GM12878 (cell line): ENCODE measurements at regions not wholly inside any gene's neighbourhood (a gene's known extent, or its start where the extent isn't known, plus 50 kb on each side); places are given as distances from the start of the nearest gene placed in this dataset.

ENCODE experiments used
- ATAC-seq: fragments of 200-7000 bp; cut with Tn5 transposase; 3 replicates; pipeline ENCODE4 v1.9.1; 2020; ENCODE audit warnings: mild to moderate bottlenecking, moderate library complexity
- BruUV-seq: library from RNA; stranded (reverse); fragments of 400-500 nt; replicated peaks from 2 replicates; lab custom pipeline; 2021; lab: Mats Ljungman, UMichigan
- CTCF ChIA-PET: fragments of 300-600 bp; sonication (Branson Sonifier 250); formaldehyde crosslinking; extraction: SDS; loops from one replicate; lab custom pipeline; 2021; ENCODE audit warnings: inconsistent platforms; lab: Yijun Ruan, JAX
- POLR2A ChIA-PET: fragments of 350-600 bp; formaldehyde crosslinking; extraction: SDS; loops from one replicate; lab custom pipeline; 2021; ENCODE audit warnings: inconsistent platforms; lab: Charles Lee
- RAD21 ChIA-PET: fragments of 300-600 bp; sonication (Branson Sonifier 250); formaldehyde crosslinking; loops from one replicate; lab custom pipeline; 2023; ENCODE audit warnings: antibody characterized with exemption; ENCODE audit not compliant: unreplicated experiment; lab: Charles Lee
- SMC1A ChIA-PET: fragments of 300-600 bp; sonication (Branson Sonifier 250); formaldehyde crosslinking; loops from one replicate; lab custom pipeline; 2023; ENCODE audit not compliant: unreplicated experiment, uncharacterized antibody; lab: Charles Lee
- DNase-seq: peaks from one replicate; pipeline ENCODE4 v3.0.0-alpha.2; 2011; ENCODE audit warnings: low read depth, low spot score
- FAIRE-seq: peaks from 3 replicates; lab custom pipeline; 2011; peaks lifted over from hg19 to GRCh38; lab: Jason Lieb, UNC
- H2AFZ ChIP-seq: 2 replicates; pipeline ENCODE4 v1.6.0; 2011; ENCODE audit warnings: low read depth, low read length, control low read depth; ENCODE audit not compliant: control insufficient read depth
- H3K27ac ChIP-seq: 2 replicates; pipeline ENCODE4 v1.5.1; 2011; ENCODE audit warnings: control low read depth; ENCODE audit not compliant: control insufficient read depth, insufficient read depth
- H3K27me3 ChIP-seq, 2 experiments: replicated peaks in 1 of 2; 2 replicates each; pipeline versions ENCODE4 v1.6.0 to v1.6.1; 2011; ENCODE audit warnings: low read length in 1 of 2; ENCODE audit not compliant: control insufficient read depth in 2 of 2, insufficient read depth in 2 of 2
- H3K36me3 ChIP-seq, 2 experiments: 2 replicates each; pipeline ENCODE4 v1.5.1; 2011; ENCODE audit warnings: low read length in 1 of 2; ENCODE audit not compliant: control insufficient read depth in 2 of 2, insufficient read depth in 2 of 2
- H3K4me1 ChIP-seq: 2 replicates; pipeline ENCODE4 v1.6.1; 2011; ENCODE audit warnings: mild to moderate bottlenecking, low read length, moderate library complexity, mixed read lengths; ENCODE audit not compliant: control insufficient read depth, insufficient read depth
- H3K4me2 ChIP-seq: 2 replicates; pipeline ENCODE4 v1.6.0; 2011; ENCODE audit warnings: control low read depth; ENCODE audit not compliant: control insufficient read depth, insufficient read depth
- H3K4me3 ChIP-seq: fragments of 200-600 bp; sonication (generic); 2 replicates; pipeline ENCODE4 v1.5.1; 2016
- H3K79me2 ChIP-seq: 2 replicates; pipeline ENCODE4 v1.6.0; 2011; ENCODE audit warnings: low read length; ENCODE audit not compliant: control insufficient read depth, insufficient read depth
- H3K9ac ChIP-seq: 2 replicates; pipeline ENCODE4 v1.8.0; 2011; ENCODE audit warnings: low read length, control low read depth, mixed read lengths; ENCODE audit not compliant: control insufficient read depth, insufficient read depth
- H3K9me3 ChIP-seq: replicated peaks from 3 replicates; pipeline ENCODE4 v1.5.1; 2011; ENCODE audit warnings: mild to moderate bottlenecking, low read length; ENCODE audit not compliant: control insufficient read depth, insufficient read depth
- H4K20me1 ChIP-seq: 2 replicates; pipeline ENCODE4 v1.6.0; 2011; ENCODE audit not compliant: control insufficient read depth, insufficient read depth
- ASH2L ChIP-seq: fragments of 300-600, 200-600 bp; sonication (generic); IDR thresholded peaks from 2 replicates; pipeline ENCODE4 v1.6.1; 2017; ENCODE audit warnings: low read depth, mild to moderate bottlenecking, borderline replicate concordance
- ATF3 ChIP-seq: IDR thresholded peaks from 2 replicates; pipeline ENCODE4 v1.6.1; 2011; ENCODE audit warnings: low read depth, mild to moderate bottlenecking, low read length, moderate library complexity, borderline replicate concordance; ENCODE audit errors: extremely low read depth
- CBX5 ChIP-seq: sonication (generic); IDR thresholded peaks from 2 replicates; pipeline ENCODE4 v1.6.1; 2016; ENCODE audit warnings: low read depth, moderate library complexity, mild to moderate bottlenecking, inconsistent platforms
- CREB1 ChIP-seq: IDR thresholded peaks from 2 replicates; pipeline ENCODE4 v1.6.1; 2012; ENCODE audit warnings: low read depth, mild to moderate bottlenecking, inconsistent platforms
- CTCF ChIP-seq, 3 experiments: IDR thresholded peaks in 2 of 3; conservative IDR thresholded peaks in 1 of 3; 2 replicates each; pipeline ENCODE4 v1.5.1; 2011; ENCODE audit warnings: low read depth in 3 of 3, low read length in 3 of 3, mild to moderate bottlenecking in 3 of 3, control low read depth in 2 of 3, moderate library complexity in 2 of 3, inconsistent platforms in 1 of 3, mixed read lengths in 1 of 3; ENCODE audit not compliant: control insufficient read depth in 2 of 3, insufficient read depth in 1 of 3; ENCODE audit errors: extremely low read depth in 1 of 3
- ESRRA ChIP-seq: IDR thresholded peaks from 2 replicates; pipeline ENCODE4 v1.6.1; 2012; ENCODE audit warnings: mild to moderate bottlenecking, low read length, improper control_type of control experiment
- HDAC2 ChIP-seq: fragments of 200-600 bp; sonication (generic); IDR thresholded peaks from 2 replicates; pipeline ENCODE4 v1.6.1; 2017
- HSF1 ChIP-seq: fragments of 150-350 bp; IDR thresholded peaks from 2 replicates; pipeline ENCODE4 v1.6.1; 2014; ENCODE audit warnings: mild to moderate bottlenecking, low read depth, low read length
- IKZF2 ChIP-seq, 2 experiments: fragments of 450-650 bp; IDR thresholded peaks; 2 replicates each; pipeline ENCODE4 v1.6.1; 2017; ENCODE audit warnings: mild to moderate bottlenecking in 2 of 2, moderate library complexity in 2 of 2
- IRF5 ChIP-seq: fragments of 450-650 bp; IDR thresholded peaks from 2 replicates; pipeline ENCODE4 v1.6.1; 2017; ENCODE audit warnings: borderline replicate concordance
- KDM1A ChIP-seq: fragments of 200-600 bp; sonication (generic); IDR thresholded peaks from 2 replicates; pipeline ENCODE4 v1.6.1; 2016; ENCODE audit warnings: borderline replicate concordance
- MEF2B ChIP-seq: fragments of 450-650 bp; IDR thresholded peaks from 2 replicates; pipeline ENCODE4 v1.6.1; 2018; ENCODE audit warnings: mild to moderate bottlenecking, moderate library complexity; ENCODE audit not compliant: partially characterized antibody, poor library complexity, severe bottlenecking
- NFXL1 ChIP-seq: fragments of 450-650 bp; IDR thresholded peaks from 2 replicates; pipeline ENCODE4 v1.6.1; 2017; ENCODE audit warnings: antibody characterized with exemption, mild to moderate bottlenecking, borderline replicate concordance
- POLR2AphosphoS5 ChIP-seq: IDR thresholded peaks from 2 replicates; pipeline ENCODE4 v1.6.1; 2011; ENCODE audit warnings: mild to moderate bottlenecking, low read length, inconsistent platforms
- SKIL ChIP-seq: fragments of 450-650 bp; IDR thresholded peaks from 2 replicates; pipeline ENCODE4 v1.6.1; 2017; ENCODE audit warnings: mild to moderate bottlenecking, low read depth, inconsistent platforms; ENCODE audit not compliant: poor library complexity, severe bottlenecking
- SREBF2 ChIP-seq: IDR thresholded peaks from 2 replicates; pipeline ENCODE4 v1.6.1; 2012; ENCODE audit warnings: mild to moderate bottlenecking, low read length
- SRF ChIP-seq, 2 experiments: IDR thresholded peaks; 2 replicates each; pipeline ENCODE4 v1.6.1; 2011; ENCODE audit warnings: low read depth in 2 of 2, low read length in 2 of 2, mild to moderate bottlenecking in 1 of 2, moderate library complexity in 1 of 2
- WGBS: methylation state at CpG from one replicate; pipeline ENCODE4 v1.1.6; 2016; ENCODE audit warnings: low lambda C conversion rate; ENCODE audit not compliant: insufficient replicate concordance, insufficient coverage; ENCODE audit errors: missing lambda C conversion rate; 5-methylcytosine and 5-hydroxymethylcytosine counted together
- in situ Hi-C: fragments of 300-500 bp; cut with MboI; formaldehyde crosslinking; loops from 9 replicates; pipeline ENCODE4 v1.14.3; 2018; ENCODE audit warnings: mixed read lengths
- intact Hi-C: fragments of 100-400 bp; cut with micrococcal nuclease; formaldehyde crosslinking; loops from one replicate; pipeline ENCODE4 v1.14.2; 2022; ENCODE audit not compliant: unreplicated experiment

- DNase-seq, result no peak
- BruUV-seq, result no TSS peak
- ChIA-PET SMC1A (no interaction called here), CTCF (no interaction called here), RAD21 (no interaction called here), POLR2A (no interaction called here)
- Histone ChIP-seq H3K79me2 (no peaks in the 10 kb centered on the region), H3K4me3 (no peak overlapping the region), H3K4me1 (no peaks in the 10 kb centered on the region), H3K9me3 (no peaks in the 10 kb centered on the region), H3K9ac (no peak overlapping the region), H3K27ac (no peak overlapping the region), H3K4me2 (no peak overlapping the region), H2AFZ (no peak overlapping the region), H4K20me1 (no peaks in the 10 kb centered on the region), H3K36me3 (no peaks in the 10 kb centered on the region), H3K27me3 (no peaks in the 10 kb centered on the region)
- intact Hi-C loops (loop anchor here (5.0 to 10.0 kb wide), 2 partner anchors 376 to 503 kb away; no protein-coding TSS in a partner anchor), in situ Hi-C loops (loop anchor here (10.0 kb wide), 1 partner anchor 496 kb away; no protein-coding TSS in a partner anchor)
- ATAC-seq, result no peak
- 0% methylated on average over 3 of the region's 3 CpGs for WGBS
- FAIRE-seq, result no peak
- no peak for TF ChIP-seq POLR2AphosphoS5
- TF ChIP-seq HSF1, result no peak
- no peak for TF ChIP-seq NFXL1
- no peak for TF ChIP-seq IKZF2 (IDR thresholded peaks at IDR 0.05)
- no peak for TF ChIP-seq IRF5
- no peak for TF ChIP-seq ESRRA
- TF ChIP-seq ASH2L, result no peak
- TF ChIP-seq CTCF (IDR thresholded peaks at IDR 0.05 in 2 of 3, conservative IDR thresholded peaks at IDR 0.05 in 1 of 3; ENCODE audit: control insufficient read depth in 2 of 3, extremely low read depth in 1 of 3, insufficient read depth in 1 of 3, low read depth in 3 of 3, low read length in 3 of 3), result no peak
- TF ChIP-seq SRF (IDR thresholded peaks at IDR 0.05; ENCODE audit: low read depth in 2 of 2, low read length in 2 of 2), result no peak
- no peak for TF ChIP-seq MEF2B
- no peak for TF ChIP-seq SKIL
- TF ChIP-seq ATF3, result no peak
- TF ChIP-seq HDAC2, result no peak
- TF ChIP-seq CBX5, result no peak
- TF ChIP-seq CREB1, result no peak
- TF ChIP-seq SREBF2, result no peak
- TF ChIP-seq KDM1A, result no peak
Observed at GRCh38 chr16:76669288-76669687, 392.1 kb downstream of the CNTNAP4 start.
